IPS-20b (cell line): ENCODE measurements at regions not wholly inside any gene's neighbourhood (a gene's known extent, or its start where the extent isn't known, plus 50 kb on each side); places are given as distances from the start of the nearest gene placed in this dataset.

Experiments used
- H3K27ac ChIP-seq: one replicate; pipeline ENCODE4 v1.5.1; 2013; ENCODE audit warnings: low read length
- H3K27me3 ChIP-seq: 2 replicates; pipeline ENCODE4 v1.6.1; 2013; ENCODE audit warnings: mild to moderate bottlenecking, low read length, inconsistent platforms; ENCODE audit not compliant: insufficient read depth
- H3K36me3 ChIP-seq: 2 replicates; pipeline ENCODE4 v1.6.1; 2013; ENCODE audit warnings: low read depth, mild to moderate bottlenecking, inconsistent platforms, low read length, moderate library complexity; ENCODE audit not compliant: insufficient read depth
- H3K4me1 ChIP-seq: 2 replicates; pipeline ENCODE4 v1.6.1; 2013; ENCODE audit warnings: mild to moderate bottlenecking, control low read depth, inconsistent platforms, low read length, moderate library complexity; ENCODE audit not compliant: insufficient read depth
- H3K4me3 ChIP-seq: 2 replicates; pipeline ENCODE4 v1.5.1; 2013; ENCODE audit warnings: mild to moderate bottlenecking, low read length, inconsistent platforms
- H3K9ac ChIP-seq: 2 replicates; pipeline ENCODE4 v1.6.1; 2013; ENCODE audit warnings: low read depth, mild to moderate bottlenecking, inconsistent platforms, low read length, moderate library complexity
- H3K9me3 ChIP-seq: 2 replicates; pipeline ENCODE4 v1.6.1; 2013; ENCODE audit warnings: mild to moderate bottlenecking, low read depth, low read length, inconsistent platforms; ENCODE audit not compliant: insufficient read depth

- Histone ChIP-seq H3K27ac (no peak overlapping the region), H3K4me3 (no peak overlapping the region), H3K9me3 (no peaks in the 10 kb centered on the region), H3K27me3 (no peaks in the 10 kb centered on the region), H3K4me1 (no peaks in the 10 kb centered on the region; the same call in 1 of the 2 replicates), H3K9ac (no peak overlapping the region), H3K36me3 (no peaks in the 10 kb centered on the region)
These were observed 73.9 kb upstream of the ADAMTS9 start for GRCh38 chr3:64761729-64762128.

GRCh38 chr3:64760258-64760657 is 72.5 kb upstream of the ADAMTS9 start:
- H3K36me3 ChIP-seq: no peaks in the 10 kb centered on the region
- no peaks in the 10 kb centered on the region for H3K27me3 ChIP-seq
- no peak overlapping the region for H3K9ac ChIP-seq
- no peak overlapping the region for H3K27ac ChIP-seq
- H3K4me3 ChIP-seq: no peak overlapping the region
- H3K4me1 ChIP-seq: no peaks in the 10 kb centered on the region
- no peaks in the 10 kb centered on the region for H3K9me3 ChIP-seq

- H3K27ac ChIP-seq: no peak overlapping the region
- no peak overlapping the region for H3K4me3 ChIP-seq
- H3K36me3 ChIP-seq: no peaks in the 10 kb centered on the region
- H3K9me3 ChIP-seq: no peaks in the 10 kb centered on the region
- H3K27me3 ChIP-seq: no peaks in the 10 kb centered on the region
- H3K4me1 ChIP-seq: no peaks in the 10 kb centered on the region
- no peak overlapping the region for H3K9ac ChIP-seq
These were observed 72.0 kb upstream of the ADAMTS9 start for GRCh38 chr3:64759811-64760210.

GRCh38 chr3:64756398-64756986 is 68.7 kb upstream of the ADAMTS9 start:
- H3K27ac ChIP-seq: no peak overlapping the region
- H3K36me3 ChIP-seq: no peaks in the 10 kb centered on the region
- no peaks in the 10 kb centered on the region for H3K27me3 ChIP-seq
- H3K4me3 ChIP-seq: no peak overlapping the region
- no peaks in the 10 kb centered on the region for H3K4me1 ChIP-seq
- no peaks in the 10 kb centered on the region for H3K9me3 ChIP-seq
- no peak overlapping the region for H3K9ac ChIP-seq

GRCh38 chr3:64748244-64748904 is 60.6 kb upstream of the ADAMTS9 start:
- no peaks in the 10 kb centered on the region for H3K27me3 ChIP-seq
- no peaks in the 10 kb centered on the region for H3K36me3 ChIP-seq
- peak overlapping the region; percentile 37 for H3K4me3 ChIP-seq
- no peak overlapping the region for H3K27ac ChIP-seq
- H3K9me3 ChIP-seq: no peaks in the 10 kb centered on the region; the same call in 1 of the 2 replicates
- peaks cover 17% of the 10 kb centered on the region for H3K4me1 ChIP-seq
- H3K9ac ChIP-seq: no peak overlapping the region; the same call in 1 of the 2 replicates

- no peaks in the 10 kb centered on the region for H3K36me3 ChIP-seq
- no peak overlapping the region for H3K9ac ChIP-seq
- H3K4me3 ChIP-seq: 0 out of 2 replicates have a peak overlapping the region, but pooled peaks have one; percentile 37
- H3K27me3 ChIP-seq: no peaks in the 10 kb centered on the region
- no peak overlapping the region for H3K27ac ChIP-seq
- peaks cover 19% of the 10 kb centered on the region for H3K4me1 ChIP-seq
- H3K9me3 ChIP-seq: no peaks in the 10 kb centered on the region; the same call in 1 of the 2 replicates
These were observed 59.9 kb upstream of the ADAMTS9 start for GRCh38 chr3:64747679-64748078.

GRCh38 chr3:64743887-64744243 is 56.1 kb upstream of the ADAMTS9 start:
- Histone ChIP-seq H3K27me3 (no peaks in the 10 kb centered on the region), H3K9ac (no peak overlapping the region), H3K4me1 (peaks cover 18% of the 10 kb centered on the region), H3K4me3 (no peak overlapping the region), H3K9me3 (no peaks in the 10 kb centered on the region), H3K27ac (no peak overlapping the region), H3K36me3 (no peaks in the 10 kb centered on the region)

- no peak overlapping the region for H3K9ac ChIP-seq
- H3K9me3 ChIP-seq: no peaks in the 10 kb centered on the region
- H3K27ac ChIP-seq: no peak overlapping the region
- H3K4me1 ChIP-seq: peaks cover 14% of the 10 kb centered on the region
- no peaks in the 10 kb centered on the region for H3K27me3 ChIP-seq
- H3K36me3 ChIP-seq: no peaks in the 10 kb centered on the region
- H3K4me3 ChIP-seq: no peak overlapping the region
These were observed 55.5 kb upstream of the ADAMTS9 start for GRCh38 chr3:64743156-64743886.

- Histone ChIP-seq H3K9me3 (no peaks in the 10 kb centered on the region), H3K4me3 (no peak overlapping the region), H3K9ac (no peak overlapping the region), H3K27ac (no peak overlapping the region), H3K36me3 (no peaks in the 10 kb centered on the region), H3K4me1 (0 out of 2 replicates have a peak, but pooled peaks cover 4% of the 10 kb centered on the region), H3K27me3 (no peaks in the 10 kb centered on the region)
These were observed 53.5 kb upstream of the ADAMTS9 start for GRCh38 chr3:64741341-64741740.

GRCh38 chr3:64739971-64740631 is 52.3 kb upstream of the ADAMTS9 start:
- H3K4me1 ChIP-seq: 0 out of 2 replicates have a peak, but pooled peaks cover 4% of the 10 kb centered on the region
- H3K36me3 ChIP-seq: no peaks in the 10 kb centered on the region
- no peak overlapping the region for H3K27ac ChIP-seq
- H3K9ac ChIP-seq: no peak overlapping the region
- no peak overlapping the region for H3K4me3 ChIP-seq
- H3K9me3 ChIP-seq: no peaks in the 10 kb centered on the region
- no peaks in the 10 kb centered on the region for H3K27me3 ChIP-seq
